Tibial nerve (tissue), 4 donors: ENCODE measurements at regions not wholly inside any gene's neighbourhood (a gene's known extent, or its start where the extent isn't known, plus 50 kb on each side); places are given as distances from the start of the nearest gene placed in this dataset.

Source experiments
- DNase-seq, 2 donors: peaks; one replicate each; pipeline ENCODE4 v3.0.0-alpha.2; 2019; ENCODE audit warnings: low spot score in 2 of 2
- H3K27ac ChIP-seq, 4 donors: fragments of 200-600 bp; sonication (generic) in 3 of 4; one replicate each; pipeline ENCODE4 v1.5.1; 2017 to 2019; ENCODE audit warnings: mild to moderate bottlenecking in 1 of 4
- H3K27me3 ChIP-seq, 2 donors: fragments of 200-600 bp; sonication (generic) in 1 of 2; one replicate each; pipeline versions ENCODE4 v1.5.1 to v1.6.0; 2017 to 2019
- H3K36me3 ChIP-seq, 3 donors: fragments of 200-600 bp; sonication (generic); one replicate each; pipeline ENCODE4 v1.5.1; 2018 to 2019
- H3K4me1 ChIP-seq, 4 donors: fragments of 200-600 bp; sonication (generic) in 3 of 4; one replicate each; pipeline ENCODE4 v1.5.1; 2017 to 2019
- H3K4me3 ChIP-seq, 4 donors: fragments of 200-600 bp; sonication (generic) in 3 of 4; one replicate each; pipeline ENCODE4 v1.5.1; 2017 to 2019; ENCODE audit warnings: mild to moderate bottlenecking in 1 of 4, moderate library complexity in 1 of 4
- H3K9me3 ChIP-seq, 4 donors: fragments of 200-600 bp; sonication (generic) in 3 of 4; one replicate each; pipeline ENCODE4 v1.5.1; 2017 to 2019
- CTCF ChIP-seq, 5 experiments: fragments of 200-600 bp in 3 of 5; fragments of 450-650 bp in 2 of 5; sonication (generic) in 3 of 5; IDR thresholded peaks; one replicate each; pipeline ENCODE4 v1.5.1; 2016 to 2019; ENCODE audit warnings: antibody characterized with exemption in 5 of 5, mild to moderate bottlenecking in 3 of 5, moderate library complexity in 2 of 5
- EP300 ChIP-seq, 2 donors: sonication (generic); formaldehyde crosslinking; IDR thresholded peaks; one replicate each; pipeline ENCODE4 v1.6.1; 2017; ENCODE audit warnings: antibody characterized with exemption in 2 of 2, mild to moderate bottlenecking in 1 of 2
- POLR2A ChIP-seq, 2 donors: fragments of 450-650 bp; IDR thresholded peaks; one replicate each; pipeline ENCODE4 v1.6.1; 2017; ENCODE audit warnings: antibody characterized with exemption in 2 of 2, mild to moderate bottlenecking in 2 of 2, moderate library complexity in 2 of 2
- whole genome bisulfite sequencing, 2 donors: methylation state at CpG; one replicate each; pipeline ENCODE4 v1.1.5; 2018; 5-methylcytosine and 5-hydroxymethylcytosine counted together

- H3K36me3 ChIP-seq, result no peaks in the 10 kb centered on the region
- TF ChIP-seq POLR2A (IDR thresholded peaks at IDR 0.05), result no peak
- no peak for TF ChIP-seq EP300 (IDR thresholded peaks at IDR 0.05)
- TF ChIP-seq CTCF (IDR thresholded peaks at IDR 0.05), result no peak
Observed at GRCh38 chr5:19042106-19042505, 945.9 kb downstream of the CDH18 start.

DNA sequence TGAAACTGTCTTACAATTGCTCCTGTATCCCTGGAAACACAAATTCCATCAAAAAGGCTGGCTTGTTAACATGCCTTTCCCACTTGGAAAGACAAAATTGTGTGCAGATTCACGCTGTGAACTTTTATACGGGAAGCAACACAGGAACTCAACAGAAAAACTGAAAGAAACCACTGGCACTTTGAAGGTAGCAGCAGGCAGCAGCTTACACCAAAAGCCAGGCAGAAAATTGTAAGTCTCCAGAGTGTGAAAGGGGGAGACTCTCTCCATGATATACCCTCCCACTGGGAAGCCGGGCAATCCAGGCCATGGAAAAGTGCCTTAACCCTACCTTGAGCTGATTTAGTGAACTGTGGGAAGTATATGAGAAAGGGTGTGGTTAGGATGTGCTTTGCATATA lies 943.7 kb downstream of the CDH18 start:
- H3K4me1 ChIP-seq, result no peaks in the 10 kb centered on the region
- WGBS, 2 donors, result 42 to 64% methylated on average over 3 of the region's 3 CpGs
- H3K9me3 ChIP-seq, result no peaks in the 10 kb centered on the region
- H3K27me3 ChIP-seq, result no peaks in the 10 kb centered on the region
- no peak for DNase-seq
- no peaks in the 10 kb centered on the region for H3K36me3 ChIP-seq
- no peak for TF ChIP-seq POLR2A (IDR thresholded peaks at IDR 0.05)
- no peak for TF ChIP-seq CTCF (IDR thresholded peaks at IDR 0.05)
- TF ChIP-seq EP300 (IDR thresholded peaks at IDR 0.05), result no peak
- no peak overlapping the region for H3K4me3 ChIP-seq
- H3K27ac ChIP-seq, result no peak overlapping the region

More at GRCh38 chr5:19042106-19042505, 945.9 kb downstream of the CDH18 start:
- no peak overlapping the region for H3K4me3 ChIP-seq
- no peaks in the 10 kb centered on the region for H3K4me1 ChIP-seq
- no peak overlapping the region for H3K27ac ChIP-seq
- WGBS, 2 donors, result 64 to 66% methylated on average over 2 of the region's 2 CpGs
- no peaks in the 10 kb centered on the region for H3K27me3 ChIP-seq
- H3K9me3 ChIP-seq, result no peaks in the 10 kb centered on the region
- DNase-seq, result no peak

GRCh38 chr5:19044931-19045695 lies 942.9 kb downstream of the CDH18 start:
- no peak overlapping the region for H3K27ac ChIP-seq
- WGBS, 2 donors, result 46 to 58% methylated on average over 7 of the region's 7 CpGs
- no peaks in the 10 kb centered on the region for H3K27me3 ChIP-seq
- no peaks in the 10 kb centered on the region for H3K9me3 ChIP-seq
- DNase-seq, result no peak
- H3K36me3 ChIP-seq, result no peaks in the 10 kb centered on the region
- H3K4me1 ChIP-seq, result no peaks in the 10 kb centered on the region
- no peak overlapping the region for H3K4me3 ChIP-seq
- TF ChIP-seq CTCF (IDR thresholded peaks at IDR 0.05) (no peak), POLR2A (IDR thresholded peaks at IDR 0.05) (no peak), EP300 (IDR thresholded peaks at IDR 0.05) (no peak)

DNA sequence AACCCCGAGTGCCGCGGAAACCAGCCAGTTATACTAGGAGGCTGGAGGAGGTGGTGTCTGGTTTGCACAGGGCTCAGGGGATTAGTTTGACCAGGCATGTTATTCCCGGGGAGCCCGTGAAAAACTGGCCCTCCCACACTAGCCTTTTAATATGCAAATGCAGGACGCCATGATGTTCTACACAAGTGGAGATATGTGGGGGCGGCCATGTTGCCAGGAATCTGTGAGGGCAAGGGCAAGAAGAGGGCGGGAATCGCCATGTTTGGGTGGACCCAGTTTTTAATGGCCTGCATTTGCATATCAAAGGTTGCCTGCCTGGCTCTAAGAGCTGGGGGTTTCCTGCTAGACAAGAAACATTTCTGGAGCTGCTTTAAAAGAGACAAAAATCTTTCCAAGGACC lies 940.7 kb downstream of the CDH18 start:
- TF ChIP-seq POLR2A (IDR thresholded peaks at IDR 0.05) (no peak), CTCF (IDR thresholded peaks at IDR 0.05) (no peak), EP300 (IDR thresholded peaks at IDR 0.05) (no peak)
- Histone ChIP-seq H3K4me1 (no peaks in the 10 kb centered on the region), H3K4me3 (no peak overlapping the region), H3K36me3 (no peaks in the 10 kb centered on the region), H3K27me3 (no peaks in the 10 kb centered on the region), H3K27ac (no peak overlapping the region), H3K9me3 (peaks cover 0 to 3% (median 0%) of the 10 kb centered on the region in 4 donors)
- no peak for DNase-seq
- WGBS, 2 donors, result 84 to 88% methylated on average over 9 of the region's 9 CpGs

- H3K4me1 ChIP-seq, result no peaks in the 10 kb centered on the region
- H3K4me3 ChIP-seq, result no peak overlapping the region
- no peak for DNase-seq
- H3K9me3 ChIP-seq, result peaks cover 0 to 3% (median 0%) of the 10 kb centered on the region in 4 donors
- no peaks in the 10 kb centered on the region for H3K27me3 ChIP-seq
- TF ChIP-seq EP300 (IDR thresholded peaks at IDR 0.05), result no peak
- no peak for TF ChIP-seq POLR2A (IDR thresholded peaks at IDR 0.05)
- WGBS, 2 donors, result 33 to 46% methylated on average over 3 of the region's 3 CpGs
- no peak overlapping the region for H3K27ac ChIP-seq
- H3K36me3 ChIP-seq, result no peaks in the 10 kb centered on the region
Observed at GRCh38 chr5:19048726-19049125, 939.3 kb downstream of the CDH18 start.
